HUES6 (cell line): ENCODE measurements at regions not wholly inside any gene's neighbourhood (a gene's known extent, or its start where the extent isn't known, plus 50 kb on each side); places are given as distances from the start of the nearest gene placed in this dataset.
"Not testable (repeated sequence)": the region's sequence is repeated elsewhere in the genome, so short reads cannot be mapped to it uniquely, and the experiment has no call there.

Experiments
- H3K27ac ChIP-seq: 2 replicates; pipeline ENCODE4 v1.7.0; 2013; ENCODE audit warnings: low read depth, mild to moderate bottlenecking, low read length, inconsistent platforms
- H3K27me3 ChIP-seq: 2 replicates; pipeline ENCODE4 v1.6.1; 2013; ENCODE audit warnings: low read length; ENCODE audit not compliant: control insufficient read depth, insufficient read depth
- H3K36me3 ChIP-seq: 2 replicates; pipeline ENCODE4 v1.6.1; 2013; ENCODE audit warnings: low read length; ENCODE audit not compliant: control insufficient read depth, insufficient read depth
- H3K4me1 ChIP-seq: 2 replicates; pipeline ENCODE4 v1.6.1; 2013; ENCODE audit warnings: low read length; ENCODE audit not compliant: control insufficient read depth, insufficient read depth
- H3K4me3 ChIP-seq: 2 replicates; pipeline ENCODE4 v1.5.1; 2013; ENCODE audit warnings: low read depth, low read length
- H3K9ac ChIP-seq: one replicate; pipeline ENCODE4 v1.6.1; 2013; ENCODE audit warnings: mild to moderate bottlenecking, low read length
- H3K9me3 ChIP-seq: 2 replicates; pipeline ENCODE4 v1.6.1; 2013; ENCODE audit warnings: low read depth, low read length; ENCODE audit not compliant: control insufficient read depth, insufficient read depth

DNA sequence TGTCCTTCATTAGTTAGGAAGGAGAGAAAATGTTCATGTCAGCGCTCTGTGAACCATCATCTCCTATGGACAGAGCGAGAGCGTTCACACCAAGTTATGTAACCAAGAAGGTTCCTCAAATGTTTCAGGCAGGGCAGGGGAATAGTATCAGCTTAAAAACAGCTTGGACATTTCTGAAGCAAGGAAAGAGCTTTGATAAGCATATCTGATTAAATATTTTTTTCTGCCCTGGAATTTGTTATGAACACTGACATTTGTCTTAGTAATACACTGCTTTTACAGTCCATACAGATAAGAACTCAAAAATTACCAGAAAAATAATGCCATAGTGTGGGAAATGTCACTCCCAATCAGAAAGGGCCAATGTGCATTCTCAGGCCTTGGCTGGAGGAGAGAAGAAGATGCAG is 66.3 kb upstream of the LIFR start:
- Histone ChIP-seq H3K27ac (no peak overlapping the region), H3K4me1 (no peaks in the 10 kb centered on the region), H3K27me3 (no peaks in the 10 kb centered on the region), H3K9me3 (peaks cover 4% of the 10 kb centered on the region; the same call in 1 of the 2 replicates), H3K9ac (no peak overlapping the region), H3K36me3 (no peaks in the 10 kb centered on the region), H3K4me3 (no peak overlapping the region)

- not testable (repeated sequence) for H3K4me1 ChIP-seq, H3K9ac ChIP-seq, H3K4me3 ChIP-seq, H3K27me3 ChIP-seq, H3K27ac ChIP-seq, H3K36me3 ChIP-seq, H3K9me3 ChIP-seq
These were observed 68.1 kb upstream of the LIFR start for GRCh38 chr5:38624541-38624940.

GRCh38 chr5:38631376-38631775 is 74.9 kb upstream of the LIFR start:
- H3K9me3 ChIP-seq, result peaks cover 25% of the 10 kb centered on the region
- H3K36me3 ChIP-seq, H3K9ac ChIP-seq, H3K4me1 ChIP-seq, H3K27me3 ChIP-seq, H3K27ac ChIP-seq, H3K4me3 ChIP-seq: not testable (repeated sequence)

GRCh38 chr5:38634568-38635369 is 78.3 kb upstream of the LIFR start:
- Histone ChIP-seq H3K9me3 (peaks cover 25% of the 10 kb centered on the region), H3K4me3 (no peak overlapping the region), H3K4me1 (no peaks in the 10 kb centered on the region), H3K36me3 (no peaks in the 10 kb centered on the region), H3K27me3 (no peaks in the 10 kb centered on the region), H3K9ac (no peak overlapping the region), H3K27ac (no peak overlapping the region)

- peaks cover 18% of the 10 kb centered on the region for H3K9me3 ChIP-seq
- no peaks in the 10 kb centered on the region for H3K4me1 ChIP-seq
- H3K27ac ChIP-seq, result no peak overlapping the region
- no peak overlapping the region for H3K9ac ChIP-seq
- no peak overlapping the region for H3K4me3 ChIP-seq
- no peaks in the 10 kb centered on the region for H3K27me3 ChIP-seq
- no peaks in the 10 kb centered on the region for H3K36me3 ChIP-seq
These were observed 80.2 kb upstream of the LIFR start for GRCh38 chr5:38636626-38637025.

DNA sequence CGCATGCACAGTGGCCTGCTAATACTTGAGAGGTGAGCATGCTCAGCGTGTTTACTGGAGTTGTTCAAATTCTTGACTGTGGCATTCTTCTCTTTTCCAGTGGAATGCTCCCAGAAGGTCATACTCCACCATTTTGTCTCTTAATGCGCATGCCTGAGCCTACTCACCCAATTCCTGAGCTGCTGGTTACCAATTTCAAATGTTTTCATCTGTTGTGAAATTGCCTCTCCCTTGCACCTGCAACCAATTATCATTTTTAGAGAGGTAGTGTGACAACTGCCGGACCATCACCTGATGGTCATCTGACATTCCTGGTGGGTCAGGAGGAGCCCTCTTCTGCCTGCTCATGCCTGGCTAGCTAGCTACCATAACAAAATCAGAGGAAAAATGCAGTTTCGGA is 82.2 kb upstream of the LIFR start:
- Histone ChIP-seq H3K4me3 (no peak overlapping the region), H3K4me1 (no peaks in the 10 kb centered on the region), H3K27ac (no peak overlapping the region), H3K36me3 (no peaks in the 10 kb centered on the region), H3K9me3 (no peaks in the 10 kb centered on the region), H3K27me3 (no peaks in the 10 kb centered on the region), H3K9ac (no peak overlapping the region)

- no peak overlapping the region for H3K9ac ChIP-seq
- H3K4me3 ChIP-seq, result no peak overlapping the region
- H3K36me3 ChIP-seq, result no peaks in the 10 kb centered on the region
- no peak overlapping the region for H3K27ac ChIP-seq
- no peaks in the 10 kb centered on the region for H3K9me3 ChIP-seq
- no peaks in the 10 kb centered on the region for H3K27me3 ChIP-seq
- no peaks in the 10 kb centered on the region for H3K4me1 ChIP-seq
These were observed 83.2 kb upstream of the LIFR start for GRCh38 chr5:38639377-38640358.

DNA sequence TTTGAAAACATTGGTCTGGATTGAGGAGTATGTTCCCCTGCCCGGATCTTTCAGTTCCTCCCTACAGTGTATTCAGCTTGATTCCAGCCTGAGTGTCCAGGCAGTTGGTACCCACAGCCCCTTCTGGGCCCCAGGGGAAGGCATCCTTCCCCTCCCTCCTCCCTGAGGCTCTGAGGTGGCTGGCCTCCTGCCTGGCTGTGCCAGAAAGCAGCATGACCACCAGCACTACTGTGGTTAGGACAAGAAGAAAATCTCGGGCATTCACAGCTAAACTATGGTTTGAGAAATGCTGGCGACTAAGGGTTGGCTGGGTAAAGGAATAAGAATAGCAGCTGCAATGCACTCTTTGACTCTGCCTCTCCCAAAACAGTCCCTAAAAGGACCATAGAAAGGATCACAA is 84.6 kb upstream of the LIFR start:
- no peak overlapping the region for H3K4me3 ChIP-seq
- H3K27ac ChIP-seq, result no peak overlapping the region
- H3K36me3 ChIP-seq, result no peaks in the 10 kb centered on the region
- no peaks in the 10 kb centered on the region for H3K9me3 ChIP-seq
- H3K9ac ChIP-seq, result no peak overlapping the region
- no peaks in the 10 kb centered on the region for H3K27me3 ChIP-seq
- H3K4me1 ChIP-seq, result no peaks in the 10 kb centered on the region

- no peaks in the 10 kb centered on the region for H3K9me3 ChIP-seq
- no peak overlapping the region for H3K9ac ChIP-seq
- H3K27me3 ChIP-seq, result no peaks in the 10 kb centered on the region
- no peaks in the 10 kb centered on the region for H3K4me1 ChIP-seq
- no peaks in the 10 kb centered on the region for H3K36me3 ChIP-seq
- no peak overlapping the region for H3K27ac ChIP-seq
- H3K4me3 ChIP-seq, result no peak overlapping the region
These were observed 85.9 kb upstream of the LIFR start for GRCh38 chr5:38642189-38642911.

- Histone ChIP-seq H3K27ac (no peak overlapping the region), H3K9me3 (no peaks in the 10 kb centered on the region), H3K36me3 (no peaks in the 10 kb centered on the region)
These were observed 87.2 kb upstream of the LIFR start for GRCh38 chr5:38643616-38644015.

More at GRCh38 chr5:38643616-38644015, 87.2 kb upstream of the LIFR start:
- Histone ChIP-seq H3K9ac (no peak overlapping the region), H3K27me3 (no peaks in the 10 kb centered on the region), H3K4me1 (no peaks in the 10 kb centered on the region), H3K4me3 (no peak overlapping the region)
